GM23248 (cell line): ENCODE measurements at regions not wholly inside any gene's neighbourhood (a gene's known extent, or its start where the extent isn't known, plus 50 kb on each side); places are given as distances from the start of the nearest gene placed in this dataset.

ENCODE experiments used
- DNase-seq: peaks from one replicate; pipeline ENCODE4 v3.0.0-alpha.2; 2015
- H2AFZ ChIP-seq: fragments of 200-600 bp; sonication (generic); 2 replicates; pipeline ENCODE4 v1.6.1; 2016; ENCODE audit warnings: antibody characterized with exemption
- H3F3A ChIP-seq: fragments of 200-600 bp; sonication (generic); 2 replicates; pipeline ENCODE4 v1.6.1; 2016; ENCODE audit warnings: mild to moderate bottlenecking, antibody characterized with exemption, mixed run types; ENCODE audit not compliant: insufficient read depth
- H3K27ac ChIP-seq: fragments of 200-600 bp; sonication (generic); 2 replicates; pipeline ENCODE4 v1.5.1; 2016; ENCODE audit warnings: mild to moderate bottlenecking
- H3K27me3 ChIP-seq: fragments of 200-600 bp; sonication (generic); replicated peaks from 2 replicates; pipeline ENCODE4 v1.6.1; 2016; ENCODE audit warnings: mild to moderate bottlenecking; ENCODE audit not compliant: insufficient read depth
- H3K36me3 ChIP-seq: fragments of 200-600 bp; sonication (generic); 2 replicates; pipeline ENCODE4 v1.6.1; 2016; ENCODE audit warnings: low read depth, mild to moderate bottlenecking
- H3K4me1 ChIP-seq: fragments of 200-600 bp; sonication (generic); 2 replicates; pipeline ENCODE4 v1.6.1; 2016; ENCODE audit warnings: mild to moderate bottlenecking; ENCODE audit not compliant: insufficient read depth
- H3K4me2 ChIP-seq: fragments of 200-600 bp; sonication (generic); one replicate; pipeline ENCODE4 v1.6.1; 2016; ENCODE audit warnings: mild to moderate bottlenecking; ENCODE audit not compliant: unreplicated experiment
- H3K4me3 ChIP-seq: fragments of 200-600 bp; sonication (generic); 2 replicates; pipeline ENCODE4 v1.5.1; 2016; ENCODE audit warnings: mild to moderate bottlenecking
- H3K79me2 ChIP-seq: fragments of 200-600 bp; sonication (generic); 2 replicates; pipeline ENCODE4 v1.6.1; 2016; ENCODE audit warnings: mild to moderate bottlenecking; ENCODE audit not compliant: insufficient read depth
- H3K9ac ChIP-seq: fragments of 200-600 bp; sonication (generic); 2 replicates; pipeline ENCODE4 v1.6.1; 2016; ENCODE audit warnings: mild to moderate bottlenecking
- H3K9me2 ChIP-seq: fragments of 200-600 bp; sonication (generic); 2 replicates; pipeline ENCODE4 v1.6.1; 2016; ENCODE audit warnings: mixed run types, mild to moderate bottlenecking, moderate library complexity; ENCODE audit not compliant: insufficient read depth
- H3K9me3 ChIP-seq: fragments of 200-600 bp; sonication (generic); one replicate; pipeline ENCODE4 v1.6.1; 2017; ENCODE audit warnings: low read depth
- H4K20me1 ChIP-seq: fragments of 200-600 bp; sonication (generic); 2 replicates; pipeline ENCODE4 v1.6.0; 2016; ENCODE audit not compliant: insufficient read depth
- EZH2 ChIP-seq: fragments of 200-600 bp; sonication (generic); IDR thresholded peaks from 2 replicates; pipeline ENCODE4 v1.6.1; 2018; ENCODE audit warnings: antibody characterized with exemption, mild to moderate bottlenecking; ENCODE audit not compliant: insufficient read depth, poor library complexity, severe bottlenecking
- EZH2phosphoT487 ChIP-seq: fragments of 200-600 bp; sonication (generic); IDR thresholded peaks from 2 replicates; pipeline ENCODE4 v1.6.1; 2018; ENCODE audit warnings: antibody characterized with exemption, moderate library complexity, mild to moderate bottlenecking, low read depth; ENCODE audit not compliant: insufficient read depth
- WGBS, 2 experiments: methylation state at CpG; one replicate each; pipeline ENCODE4 v1.1.6; 2015 to 2017; ENCODE audit warnings: low lambda C conversion rate in 2 of 2, low coverage in 1 of 2; ENCODE audit errors: missing lambda C conversion rate in 2 of 2; 5-methylcytosine and 5-hydroxymethylcytosine counted together
- in situ Hi-C: fragments of 300-500 bp; cut with MboI; formaldehyde crosslinking; loops from 2 replicates; pipeline ENCODE4 v1.15.0; 2020

DNA sequence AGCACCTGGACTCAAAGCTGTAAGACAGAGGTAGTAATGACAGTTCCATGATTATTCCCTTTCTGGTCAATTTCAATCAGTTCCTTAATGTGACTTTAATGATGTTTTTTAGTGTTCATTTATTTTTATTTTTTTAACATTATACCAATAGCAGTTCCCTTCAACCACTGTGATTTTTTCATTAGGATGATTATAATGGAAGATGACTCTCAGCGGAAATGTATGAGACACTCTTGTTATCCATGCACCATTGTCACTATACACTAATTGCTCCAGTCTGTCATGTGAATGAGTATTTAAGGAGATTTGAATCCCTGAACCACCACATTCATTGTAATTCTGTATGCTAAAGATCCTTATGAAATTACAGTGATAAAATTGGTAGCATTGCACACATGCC is 2102.3 kb upstream of the AGA start:
- DNase-seq = no peak
- Histone ChIP-seq H3K79me2 (no peaks in the 10 kb centered on the region), H3K36me3 (no peaks in the 10 kb centered on the region), H3K27ac (no peak overlapping the region), H3K9ac (no peak overlapping the region), H2AFZ (no peak overlapping the region), H3K4me2 (no peak overlapping the region), H3K27me3 (no peaks in the 10 kb centered on the region), H3K4me1 (no peaks in the 10 kb centered on the region), H3F3A (no peaks in the 10 kb centered on the region), H3K9me2 (no peaks in the 10 kb centered on the region), H3K4me3 (no peak overlapping the region), H4K20me1 (no peaks in the 10 kb centered on the region), H3K9me3 (no peaks in the 10 kb centered on the region)
- in situ Hi-C loops = no loop called here
- WGBS, 2 experiments = 23 to 36% methylated on average over 1 of the region's 1 CpG
- TF ChIP-seq EZH2phosphoT487 (no peak), EZH2 (no peak)

- H4K20me1 ChIP-seq = no peaks in the 10 kb centered on the region
- H3K4me3 ChIP-seq = no peak overlapping the region
- H3K9ac ChIP-seq = no peak overlapping the region
- no peak overlapping the region for H3K27ac ChIP-seq
- in situ Hi-C loops = no loop called here
- H3K9me3 ChIP-seq = no peaks in the 10 kb centered on the region
- H3K9me2 ChIP-seq = no peaks in the 10 kb centered on the region
- no peaks in the 10 kb centered on the region for H3F3A ChIP-seq
- no peaks in the 10 kb centered on the region for H3K79me2 ChIP-seq
- no peaks in the 10 kb centered on the region for H3K27me3 ChIP-seq
- H2AFZ ChIP-seq = no peak overlapping the region
- H3K4me2 ChIP-seq = no peak overlapping the region
- H3K4me1 ChIP-seq = no peaks in the 10 kb centered on the region
- 0 to 4% methylated on average over 2 of the region's 2 CpGs for WGBS, 2 experiments
- no peaks in the 10 kb centered on the region for H3K36me3 ChIP-seq
- no peak for DNase-seq
- TF ChIP-seq EZH2phosphoT487 (no peak), EZH2 (no peak)
Measured at GRCh38 chr4:179552131-179552530, 2109.9 kb upstream of the AGA start.

DNA sequence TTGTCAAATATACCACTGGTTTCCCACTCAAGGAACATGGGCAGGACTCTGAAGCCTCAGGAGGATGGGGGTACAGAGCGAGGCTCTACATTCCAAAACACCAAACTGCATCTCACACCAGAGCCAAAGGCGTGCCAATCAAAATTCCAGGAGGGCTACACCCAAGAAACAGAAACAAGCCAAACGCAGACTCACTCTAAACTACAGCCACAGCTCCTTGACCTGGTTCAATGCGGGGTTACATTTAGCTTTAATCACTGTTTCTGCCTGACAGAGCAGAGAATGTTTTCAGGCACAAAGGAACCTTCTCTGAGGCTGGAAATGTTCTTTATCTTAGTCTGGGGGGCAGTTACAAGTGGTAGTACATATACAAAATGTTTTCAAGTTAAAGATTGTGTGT is 2121.5 kb upstream of the AGA start:
- Histone ChIP-seq H3K4me3 (no peak overlapping the region), H4K20me1 (no peaks in the 10 kb centered on the region), H3K79me2 (no peaks in the 10 kb centered on the region), H3K4me2 (no peak overlapping the region), H3K27ac (no peak overlapping the region), H3K36me3 (no peaks in the 10 kb centered on the region), H3F3A (no peaks in the 10 kb centered on the region), H3K9me2 (no peaks in the 10 kb centered on the region), H3K4me1 (no peaks in the 10 kb centered on the region), H3K9me3 (no peaks in the 10 kb centered on the region), H2AFZ (no peak overlapping the region), H3K27me3 (no peaks in the 10 kb centered on the region), H3K9ac (no peak overlapping the region)
- DNase-seq = no peak
- WGBS, 2 experiments = 32 to 33% methylated on average over 4 of the region's 4 CpGs
- in situ Hi-C loops = no loop called here
- no peak for TF ChIP-seq EZH2phosphoT487
- TF ChIP-seq EZH2 = no peak

DNA sequence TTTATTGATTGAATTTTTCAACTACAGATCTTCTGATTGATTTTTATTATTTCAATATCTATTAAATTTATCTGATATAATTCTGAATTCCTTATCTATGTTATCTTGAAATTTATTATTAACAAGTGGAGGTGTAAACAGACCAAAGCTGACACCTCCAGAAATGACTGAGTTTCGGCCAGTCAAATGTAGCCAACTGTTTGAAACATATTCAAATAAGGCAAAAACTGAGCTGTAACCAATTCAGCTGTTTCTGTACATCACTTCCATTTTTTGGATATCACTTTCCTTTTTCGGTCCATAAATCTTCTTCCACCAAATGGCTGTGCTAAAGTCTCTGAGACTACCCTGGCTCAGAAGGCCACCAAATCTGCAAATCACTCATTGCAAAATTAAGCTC is 2127.3 kb upstream of the AGA start:
- Histone ChIP-seq H2AFZ (no peak overlapping the region), H3K79me2 (no peaks in the 10 kb centered on the region), H3K9me3 (no peaks in the 10 kb centered on the region), H3K27ac (no peak overlapping the region), H3K4me2 (no peak overlapping the region), H3K4me3 (no peak overlapping the region), H3K9ac (no peak overlapping the region), H4K20me1 (no peaks in the 10 kb centered on the region), H3K4me1 (no peaks in the 10 kb centered on the region), H3K27me3 (no peaks in the 10 kb centered on the region), H3K9me2 (no peaks in the 10 kb centered on the region), H3K36me3 (no peaks in the 10 kb centered on the region), H3F3A (no peaks in the 10 kb centered on the region)
- 6 to 10% methylated on average over 2 of the region's 2 CpGs for WGBS, 2 experiments
- TF ChIP-seq EZH2 (no peak), EZH2phosphoT487 (no peak)
- in situ Hi-C loops = no loop called here
- no peak for DNase-seq

DNA sequence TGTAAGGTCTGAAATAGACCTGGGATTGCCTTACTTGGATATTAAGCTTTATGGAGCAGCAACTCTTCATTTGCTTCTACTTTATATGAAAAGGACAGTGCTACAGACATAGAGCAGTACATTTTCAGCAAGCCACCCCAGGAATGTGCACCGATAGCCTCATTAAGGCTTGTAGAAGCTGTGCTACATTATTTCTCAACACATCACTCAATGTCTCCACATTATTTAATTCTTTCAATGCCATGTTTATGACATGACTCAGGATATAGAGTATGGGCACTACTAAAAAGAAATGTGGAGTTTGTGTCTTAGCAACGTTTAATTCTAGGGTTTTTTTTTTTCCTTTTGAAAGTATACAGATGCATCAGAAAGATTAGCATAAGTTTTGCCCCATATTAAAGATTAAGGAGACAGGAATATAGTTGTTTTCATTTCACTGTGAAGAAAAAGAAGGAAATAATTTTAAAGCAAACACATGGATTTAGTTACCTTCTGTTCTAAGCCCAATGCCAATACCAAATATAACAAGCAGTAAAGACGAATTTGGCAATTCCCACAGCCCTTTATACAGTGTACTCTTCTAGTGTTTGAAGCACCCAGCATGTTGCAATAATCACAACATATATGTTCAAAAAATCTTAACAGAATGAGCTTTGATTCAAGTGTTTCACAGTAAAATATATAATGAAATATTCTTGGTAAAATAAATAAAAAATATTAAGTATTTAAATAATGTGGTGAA is 2140.1 kb upstream of the AGA start:
- no peak overlapping the region for H3K4me2 ChIP-seq
- 4 to 7% methylated on average over 3 of the region's 3 CpGs for WGBS, 2 experiments
- no peak for TF ChIP-seq EZH2phosphoT487
- TF ChIP-seq EZH2 = no peak
- no peak for DNase-seq
- no peak overlapping the region for H2AFZ ChIP-seq
- no peaks in the 10 kb centered on the region for H3K27me3 ChIP-seq
- no peak overlapping the region for H3K4me3 ChIP-seq
- H3F3A ChIP-seq = no peaks in the 10 kb centered on the region
- no peaks in the 10 kb centered on the region for H3K9me2 ChIP-seq
- no peaks in the 10 kb centered on the region for H3K79me2 ChIP-seq
- H3K36me3 ChIP-seq = no peaks in the 10 kb centered on the region
- H3K9me3 ChIP-seq = no peaks in the 10 kb centered on the region
- H3K9ac ChIP-seq = no peak overlapping the region
- in situ Hi-C loops = no loop called here
- no peak overlapping the region for H3K27ac ChIP-seq
- no peaks in the 10 kb centered on the region for H3K4me1 ChIP-seq
- H4K20me1 ChIP-seq = no peaks in the 10 kb centered on the region
